ENCODE measurements at regions not wholly inside any gene's neighbourhood (a gene's known extent, or its start where the extent isn't known, plus 50 kb on each side); places are given as distances from the start of the nearest gene placed in this dataset.

- H3K4me2 ChIP-seq (ENCODE audit: control insufficient read depth, extremely low read depth, insufficient read depth, low read depth, low read length), result peak overlapping the region; percentile 30
- no peak overlapping the region for H3K9ac ChIP-seq (ENCODE audit: control insufficient read depth, extremely low read depth, insufficient read depth, low read length)
- no peaks in the 10 kb centered on the region for H4K20me1 ChIP-seq (ENCODE audit: control insufficient read depth, extremely low read depth, insufficient read depth, low read length)
- no peaks in the 10 kb centered on the region for H3K36me3 ChIP-seq (ENCODE audit: control insufficient read depth in 2 of 2, extremely low read depth in 1 of 2, insufficient read depth in 2 of 2, low read length in 2 of 2)
- no peak for TF ChIP-seq EZH2 (IDR thresholded peaks at IDR 0.05; ENCODE audit: low read length)
- TF ChIP-seq CTCF (optimal IDR thresholded peaks at IDR 0.05 in 1 of 3, IDR thresholded peaks at IDR 0.05 in 1 of 3, conservative IDR thresholded peaks at IDR 0.05 in 1 of 3; ENCODE audit: extremely low read depth in 1 of 3, insufficient read depth in 2 of 3, low read length in 3 of 3), result no peak
- no peak overlapping the region for H3K27ac ChIP-seq (ENCODE audit: control insufficient read depth, insufficient read depth, low read length)
- no peaks in the 10 kb centered on the region for H3K79me2 ChIP-seq (ENCODE audit: control insufficient read depth, insufficient read depth, low read length)
- H3K4me3 ChIP-seq (ENCODE audit: control insufficient read depth in 2 of 3, extremely low read depth in 1 of 3, insufficient read depth in 2 of 3, low read depth in 1 of 3, low read length in 3 of 3), result no peak overlapping the region
- FAIRE-seq, result peak; percentile 66
- no peak overlapping the region for H2AFZ ChIP-seq (ENCODE audit: control insufficient read depth, low read length)
- peak; percentile 23 for DNase-seq (ENCODE audit: low read depth, low spot score)
- no peaks in the 10 kb centered on the region for H3K4me1 ChIP-seq (ENCODE audit: control insufficient read depth, extremely low read depth, insufficient read depth, low read length)
- no peaks in the 10 kb centered on the region for H3K9me1 ChIP-seq (ENCODE audit: control insufficient read depth, extremely low read depth, insufficient read depth, low read length)
- dilution Hi-C loops (cut with MboI; ENCODE audit: extremely low pct_ligation_motif_present, low sequenced_read_pairs), result no loop called here
- H3K9me3 ChIP-seq (ENCODE audit: control insufficient read depth, low read depth, low read length), result no peaks in the 10 kb centered on the region
- H3K27me3 ChIP-seq (ENCODE audit: control insufficient read depth, extremely low read depth, insufficient read depth, low read length), result no peaks in the 10 kb centered on the region
These were observed 231.6 kb downstream of the QKI start for GRCh38 chr6:163646133-163646532.

- no peak overlapping the region for H2AFZ ChIP-seq (ENCODE audit: control insufficient read depth, low read length)
- no peaks in the 10 kb centered on the region for H3K36me3 ChIP-seq (ENCODE audit: control insufficient read depth in 2 of 2, extremely low read depth in 1 of 2, insufficient read depth in 2 of 2, low read length in 2 of 2)
- FAIRE-seq (peak; percentile 85), DNase-seq (ENCODE audit: low read depth, low spot score) (peak; percentile 17)
- no peaks in the 10 kb centered on the region for H3K27me3 ChIP-seq (ENCODE audit: control insufficient read depth, extremely low read depth, insufficient read depth, low read length)
- H4K20me1 ChIP-seq (ENCODE audit: control insufficient read depth, extremely low read depth, insufficient read depth, low read length), result no peaks in the 10 kb centered on the region
- TF ChIP-seq EZH2 (IDR thresholded peaks at IDR 0.05; ENCODE audit: low read length), result no peak
- TF ChIP-seq CTCF (optimal IDR thresholded peaks at IDR 0.05 in 1 of 3, IDR thresholded peaks at IDR 0.05 in 1 of 3, conservative IDR thresholded peaks at IDR 0.05 in 1 of 3; ENCODE audit: extremely low read depth in 1 of 3, insufficient read depth in 2 of 3, low read length in 3 of 3), result no peak
- H3K4me1 ChIP-seq (ENCODE audit: control insufficient read depth, extremely low read depth, insufficient read depth, low read length), result no peaks in the 10 kb centered on the region
- H3K4me3 ChIP-seq (ENCODE audit: control insufficient read depth in 2 of 3, extremely low read depth in 1 of 3, insufficient read depth in 2 of 3, low read depth in 1 of 3, low read length in 3 of 3), result no peak overlapping the region
- no peaks in the 10 kb centered on the region for H3K79me2 ChIP-seq (ENCODE audit: control insufficient read depth, insufficient read depth, low read length)
- no peak overlapping the region for H3K27ac ChIP-seq (ENCODE audit: control insufficient read depth, insufficient read depth, low read length)
- dilution Hi-C loops (cut with MboI; ENCODE audit: extremely low pct_ligation_motif_present, low sequenced_read_pairs), result no loop called here
- H3K9me3 ChIP-seq (ENCODE audit: control insufficient read depth, low read depth, low read length), result no peaks in the 10 kb centered on the region
- no peak overlapping the region for H3K9ac ChIP-seq (ENCODE audit: control insufficient read depth, extremely low read depth, insufficient read depth, low read length)
- H3K9me1 ChIP-seq (ENCODE audit: control insufficient read depth, extremely low read depth, insufficient read depth, low read length), result no peaks in the 10 kb centered on the region
- peak overlapping the region; percentile 30 for H3K4me2 ChIP-seq (ENCODE audit: control insufficient read depth, extremely low read depth, insufficient read depth, low read depth, low read length)
These were observed 231.0 kb downstream of the QKI start for GRCh38 chr6:163645560-163645959.

Data from keratinocyte (primary cell).